HG03139 (cell line): ENCODE measurements at regions not wholly inside any gene's neighbourhood (a gene's known extent, or its start where the extent isn't known, plus 50 kb on each side); places are given as distances from the start of the nearest gene placed in this dataset.

Experiments
- ATAC-seq: cut with Tn5 transposase; IDR thresholded peaks from one replicate; pipeline ENCODE4 v1.9.1; 2021; ENCODE audit not compliant: unreplicated experiment

DNA sequence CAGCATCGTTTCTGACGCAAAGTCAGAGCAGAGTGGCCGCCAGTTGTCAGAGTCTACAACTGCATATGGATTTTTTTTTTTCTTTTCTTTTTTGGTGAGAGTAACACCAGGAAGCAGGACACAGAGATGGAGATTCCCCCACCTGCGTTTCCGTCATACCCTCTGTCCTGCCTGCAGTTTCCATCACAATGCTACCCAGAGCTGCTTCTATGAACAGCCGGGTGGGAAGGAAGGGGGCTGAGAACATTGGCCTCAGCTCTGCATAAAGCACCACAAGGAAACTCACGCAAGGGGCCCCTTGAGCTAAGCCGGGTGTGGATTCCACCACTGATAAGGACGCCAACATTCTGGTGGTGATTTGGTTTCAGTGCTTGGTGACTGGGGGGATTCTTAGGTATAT, 183.5 kb upstream of the AFDN start:
- no peak for ATAC-seq

DNA sequence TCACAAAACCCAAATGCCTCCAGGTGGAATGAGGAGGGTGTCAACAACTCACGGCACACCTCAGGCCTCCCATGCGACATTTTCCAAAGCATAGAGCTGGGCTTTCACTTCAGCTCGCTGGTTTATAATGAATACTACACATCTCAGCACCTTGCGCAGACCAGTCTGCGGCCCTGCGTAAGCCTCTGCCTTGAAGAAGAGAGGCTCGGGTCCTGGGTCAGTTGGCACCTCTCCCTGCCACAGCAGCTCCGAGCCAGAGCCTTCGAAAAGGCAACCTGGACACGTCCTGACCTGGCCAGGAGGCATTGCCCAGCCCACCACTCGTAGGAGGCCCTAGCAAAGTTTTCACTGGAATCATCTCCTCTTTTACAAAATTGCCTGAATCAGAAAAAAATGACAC, 183.0 kb upstream of the AFDN start:
- no peak for ATAC-seq

DNA sequence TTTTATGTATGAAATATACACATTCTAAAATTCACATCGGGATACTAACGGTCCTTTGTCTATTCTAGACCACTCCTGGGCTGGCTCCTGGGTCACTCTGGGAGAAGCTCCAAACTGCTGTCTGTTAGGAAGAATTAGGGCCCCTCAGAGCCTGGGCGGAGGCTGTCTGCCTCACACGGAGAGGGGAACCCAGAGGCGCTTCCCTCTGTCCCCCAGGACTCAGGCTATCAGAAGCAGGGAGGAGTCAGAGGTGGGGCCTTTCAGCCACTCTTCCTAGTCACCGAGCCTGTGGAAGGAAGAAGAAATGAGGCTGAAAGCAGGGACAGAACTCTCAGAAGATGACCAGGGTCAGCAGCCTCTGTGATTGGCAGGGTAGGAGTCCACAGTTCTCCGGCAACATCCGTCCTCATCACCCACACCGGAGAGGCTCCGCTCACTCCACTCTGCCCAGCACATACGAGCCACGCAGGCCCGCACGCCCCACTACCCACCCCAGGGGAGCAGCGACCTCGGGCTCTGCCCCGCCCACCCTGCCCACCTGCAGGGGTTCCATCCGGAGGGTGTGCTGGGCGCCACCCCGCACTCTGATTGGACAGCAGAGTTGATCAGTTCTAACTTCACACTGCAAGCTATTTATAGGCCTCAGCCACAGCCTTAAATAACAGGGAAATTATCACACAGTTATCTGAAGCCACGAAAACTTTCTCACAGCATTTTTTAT, 182.1 kb upstream of the AFDN start:
- ATAC-seq, result no peak

DNA sequence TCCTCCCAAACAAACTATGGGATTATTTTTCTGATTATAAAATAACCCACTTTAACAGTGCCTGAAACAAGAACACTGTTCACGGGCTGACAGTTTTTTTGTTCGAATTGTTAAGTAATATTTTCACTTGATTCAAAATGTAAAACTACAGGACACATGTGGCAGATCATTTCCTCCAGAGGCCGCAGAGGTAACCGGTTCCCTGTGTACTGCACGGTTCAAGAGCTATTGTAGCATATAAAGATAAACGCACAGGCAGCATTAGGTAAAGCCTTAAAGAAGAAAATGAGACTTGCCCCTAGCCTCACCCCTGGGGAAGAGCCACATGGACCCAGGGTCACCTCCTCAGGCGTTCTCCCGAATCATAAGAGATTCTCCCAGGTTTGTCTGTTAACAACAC, 181.3 kb upstream of the AFDN start:
- no peak for ATAC-seq

DNA sequence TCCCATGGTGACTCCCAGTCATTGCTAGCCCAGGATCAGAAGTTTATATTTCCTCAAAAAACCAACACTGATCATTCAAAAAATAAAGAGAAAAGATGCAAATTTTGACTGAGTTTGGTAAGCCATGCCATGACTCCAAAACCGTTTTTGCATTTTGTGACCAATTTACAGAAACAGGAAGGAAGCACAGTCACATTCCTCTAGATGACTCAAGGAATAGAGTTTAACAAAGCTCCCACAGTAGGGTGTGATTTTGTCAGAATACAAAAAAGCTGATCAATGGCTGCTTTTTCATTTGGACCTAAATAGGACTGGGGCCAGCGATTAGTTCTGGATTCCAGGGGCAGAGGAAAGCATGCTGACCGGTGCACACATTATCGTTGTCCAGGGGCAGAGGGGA, 179.4 kb upstream of the AFDN start:
- ATAC-seq, result no peak

DNA sequence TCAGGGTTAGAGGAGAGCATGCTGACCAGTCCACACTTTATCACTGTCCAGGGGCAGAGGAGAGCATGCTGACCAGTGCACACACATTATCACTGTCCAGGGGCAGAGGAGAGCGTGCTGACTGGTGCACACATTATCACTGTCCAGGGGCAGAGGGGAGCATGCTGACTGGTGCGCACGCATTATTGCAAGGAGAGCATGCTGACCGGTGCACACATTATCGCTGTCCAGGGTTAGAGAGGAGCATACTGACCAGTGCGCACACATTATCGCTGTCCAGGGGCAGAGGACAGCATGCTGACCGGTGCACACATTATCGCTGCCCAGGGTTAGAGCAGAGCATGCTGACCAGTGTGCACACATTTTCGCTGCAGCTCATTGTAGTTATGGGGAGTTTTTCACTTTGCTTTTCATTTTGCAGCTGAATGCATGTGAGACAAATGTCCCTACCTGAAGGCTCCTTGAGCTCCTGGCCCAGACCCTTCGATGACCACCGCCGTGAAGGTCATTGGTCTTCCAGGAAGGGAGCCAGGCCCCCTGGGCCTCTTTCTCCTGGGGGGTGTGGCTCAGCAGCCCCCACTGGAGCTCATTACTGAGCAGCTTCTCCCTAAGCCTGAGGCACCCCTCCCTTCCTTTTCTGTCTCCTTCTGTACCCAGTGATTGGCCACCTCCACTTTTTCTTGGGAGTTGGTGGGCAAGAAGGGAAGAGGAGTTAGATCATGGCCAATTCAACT, 178.8 kb upstream of the AFDN start:
- ATAC-seq, result no peak

DNA sequence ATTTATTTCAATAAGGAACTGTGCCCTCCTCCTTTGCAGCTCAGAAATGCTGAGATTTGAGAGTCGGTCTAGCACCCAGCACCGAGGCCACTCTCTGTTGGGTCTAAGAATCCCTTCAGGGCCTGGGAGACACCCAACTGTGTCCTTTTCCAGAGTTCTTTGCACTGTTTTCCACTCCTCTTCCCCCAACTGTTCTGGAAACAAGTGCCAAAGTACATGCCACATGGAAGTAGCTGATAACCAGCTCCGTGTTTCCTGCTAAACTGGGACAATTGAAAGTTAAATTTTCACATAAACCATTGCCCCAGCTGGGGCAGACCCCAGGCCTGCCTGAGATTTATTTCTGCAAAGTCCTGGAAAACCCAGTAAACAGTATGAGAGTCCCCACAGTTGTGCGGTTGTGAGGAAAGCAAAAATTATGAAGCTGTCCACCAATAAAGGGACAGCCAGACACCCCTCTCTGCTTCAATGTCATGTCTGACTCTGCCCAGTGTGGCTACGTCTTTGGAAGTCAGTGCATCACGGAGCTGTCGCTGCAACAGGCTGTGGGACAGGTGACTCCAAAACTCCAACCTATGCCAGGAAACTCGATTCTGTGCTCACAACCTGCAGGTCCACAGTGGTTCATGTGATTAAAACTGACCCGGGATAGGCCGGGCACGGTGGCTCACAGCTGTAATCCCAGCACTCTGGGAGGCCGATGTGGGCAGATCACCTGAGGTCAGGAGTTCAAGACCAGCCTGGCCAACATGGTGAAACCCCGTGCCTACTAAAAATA, 178.0 kb upstream of the AFDN start:
- ATAC-seq, result no peak

DNA sequence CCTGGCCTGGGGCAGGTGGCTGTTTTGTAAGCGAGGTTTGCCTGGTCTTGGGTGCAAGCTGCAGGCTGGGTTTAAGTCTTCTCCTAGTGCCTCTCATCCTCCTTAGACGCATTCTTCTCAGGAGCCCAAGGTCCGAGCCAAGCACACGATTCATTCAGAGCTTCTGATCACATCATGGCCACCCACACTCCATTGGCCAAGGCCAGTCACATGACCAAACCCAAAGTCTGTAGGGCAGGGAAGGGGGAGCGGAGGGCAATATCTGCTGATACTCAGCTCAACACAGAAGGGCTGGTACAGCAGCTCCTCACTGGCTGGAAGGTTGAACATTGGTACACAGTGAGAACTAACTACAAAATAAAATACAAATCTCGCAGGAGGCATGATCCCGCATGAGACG, 177.2 kb upstream of the AFDN start:
- no peak for ATAC-seq

DNA sequence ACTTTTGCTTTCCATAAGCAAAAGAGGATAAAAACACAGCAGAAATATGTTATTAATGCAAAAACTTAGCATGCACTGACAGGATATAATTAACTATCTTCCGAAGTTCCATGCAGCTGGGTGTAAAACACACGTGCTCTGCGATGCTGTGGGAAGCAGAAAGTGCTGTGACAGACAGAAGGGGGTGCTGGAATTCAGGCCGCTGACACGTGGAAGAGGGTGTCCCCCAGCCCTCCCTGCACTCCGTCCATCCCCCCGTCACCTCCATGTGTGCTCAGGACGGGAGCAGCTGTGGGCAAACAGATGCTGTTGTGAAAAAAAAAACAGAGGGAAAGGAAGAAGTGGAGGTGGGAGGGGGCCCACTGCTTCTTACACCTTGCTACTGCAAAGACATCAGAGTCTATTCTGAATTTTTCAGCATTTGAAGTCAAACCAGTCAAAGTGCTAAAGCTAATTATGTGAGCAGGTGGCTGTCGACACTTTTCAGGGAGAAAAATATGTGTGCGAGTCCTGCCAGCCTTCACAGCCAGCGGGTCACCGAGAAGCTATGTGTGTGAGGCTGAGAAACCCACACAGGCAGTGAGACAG, 175.9 kb upstream of the AFDN start:
- no peak for ATAC-seq

DNA sequence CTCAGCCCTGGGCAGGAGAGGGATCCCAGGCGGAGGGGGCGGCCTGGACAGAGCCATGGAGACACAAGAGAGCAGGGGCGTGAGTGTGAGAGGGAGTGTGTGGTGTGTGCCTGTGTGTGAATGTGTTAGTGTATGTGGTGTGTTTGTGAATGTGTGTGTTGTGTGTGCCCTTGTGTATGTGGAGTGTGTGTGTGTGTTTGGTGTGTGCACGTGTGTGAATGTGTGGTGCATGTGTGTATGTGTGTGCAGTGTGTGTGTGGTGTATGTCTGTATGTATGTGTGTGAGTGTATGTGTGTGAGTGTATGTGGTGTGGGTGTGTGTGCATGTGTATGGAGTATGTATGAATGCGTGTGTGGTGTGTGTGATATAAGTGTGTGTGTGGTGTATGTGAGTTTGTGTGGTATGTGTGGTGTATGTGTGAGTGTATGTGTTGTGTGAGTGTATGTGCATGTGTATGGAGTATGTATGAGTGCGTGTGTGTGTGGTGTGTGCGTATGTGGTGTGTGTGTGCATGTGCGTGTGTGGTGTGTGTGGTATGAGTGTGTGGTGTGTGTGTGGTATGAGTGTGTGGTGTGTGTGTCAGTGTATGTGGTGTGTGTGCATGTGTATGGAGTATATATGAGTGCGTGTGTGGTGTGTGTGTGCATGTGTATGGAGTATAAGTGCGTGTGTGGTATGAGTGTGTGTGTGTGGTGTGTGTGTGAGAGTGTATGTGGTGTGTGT, 175.2 kb upstream of the AFDN start:
- ATAC-seq, result no peak

DNA sequence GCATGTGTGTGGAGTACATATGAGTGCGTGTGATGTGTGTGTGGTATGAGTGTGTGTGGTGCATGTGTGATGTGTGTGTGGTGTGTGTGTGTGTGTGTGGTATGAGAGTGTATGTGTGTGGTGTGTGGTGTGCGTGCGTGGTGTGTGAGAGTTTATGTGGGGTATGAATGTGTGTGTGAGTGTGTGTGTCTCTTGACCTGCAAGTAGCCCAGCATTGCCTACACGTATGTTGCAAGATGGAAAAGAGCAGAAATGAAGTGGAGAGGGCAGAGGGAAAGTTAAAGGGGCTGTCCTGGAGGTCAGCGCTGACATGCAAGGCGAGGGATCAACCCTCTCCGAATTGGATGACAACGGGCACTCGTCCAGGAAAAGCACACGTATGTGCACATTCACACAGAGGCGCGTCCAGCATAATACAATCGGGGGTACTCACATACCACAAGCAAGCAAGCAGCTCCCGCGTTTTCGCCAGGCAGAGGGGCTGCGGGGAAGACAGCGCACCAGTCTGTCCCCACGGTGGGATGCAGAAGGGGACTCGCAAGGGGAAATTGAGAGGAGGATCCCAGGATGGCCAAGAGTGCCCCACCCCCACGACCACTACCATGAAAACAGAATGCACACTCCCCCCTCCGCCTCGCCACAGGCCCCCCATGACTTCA, 174.5 kb upstream of the AFDN start:
- no peak for ATAC-seq

DNA sequence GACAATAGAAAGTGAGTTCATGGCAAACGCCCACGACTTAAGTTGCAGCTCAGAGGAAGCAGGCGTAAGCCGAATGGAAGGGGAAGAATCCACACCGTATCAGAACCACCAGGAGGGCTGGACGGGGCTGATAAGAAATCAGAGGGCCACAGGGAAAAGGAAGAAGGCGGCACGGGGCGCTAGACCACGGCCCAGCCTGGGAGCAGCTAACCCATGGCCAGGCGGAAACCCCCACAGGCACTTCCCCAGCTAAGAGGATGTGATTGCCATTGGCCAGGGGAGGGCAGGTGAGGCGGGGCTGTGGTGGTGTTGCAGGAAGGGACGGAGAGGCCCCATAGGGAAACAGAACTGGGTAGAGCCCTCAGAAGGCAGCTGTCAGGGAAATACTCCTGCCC, 174.0 kb upstream of the AFDN start:
- ATAC-seq, result no peak

DNA sequence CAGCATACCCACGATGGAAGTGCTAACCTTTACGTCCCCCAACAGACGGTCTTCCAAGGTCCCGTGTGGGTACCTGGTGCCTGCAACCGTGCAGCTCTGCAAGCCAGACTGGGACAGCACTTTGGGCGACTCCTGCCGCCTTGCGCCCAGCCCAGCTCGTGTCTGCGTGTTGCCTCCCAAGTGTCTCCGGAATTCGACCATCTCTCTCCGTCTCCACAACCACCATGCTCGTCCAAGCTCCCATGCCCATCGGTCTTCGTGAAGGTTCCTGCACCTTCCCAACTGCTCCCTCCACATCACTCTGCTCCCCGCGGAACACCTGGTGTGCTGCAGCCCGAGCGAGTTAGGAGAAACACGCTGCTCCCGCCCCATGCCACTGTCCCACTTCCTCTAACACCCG, 173.2 kb upstream of the AFDN start:
- ATAC-seq, result no peak

DNA sequence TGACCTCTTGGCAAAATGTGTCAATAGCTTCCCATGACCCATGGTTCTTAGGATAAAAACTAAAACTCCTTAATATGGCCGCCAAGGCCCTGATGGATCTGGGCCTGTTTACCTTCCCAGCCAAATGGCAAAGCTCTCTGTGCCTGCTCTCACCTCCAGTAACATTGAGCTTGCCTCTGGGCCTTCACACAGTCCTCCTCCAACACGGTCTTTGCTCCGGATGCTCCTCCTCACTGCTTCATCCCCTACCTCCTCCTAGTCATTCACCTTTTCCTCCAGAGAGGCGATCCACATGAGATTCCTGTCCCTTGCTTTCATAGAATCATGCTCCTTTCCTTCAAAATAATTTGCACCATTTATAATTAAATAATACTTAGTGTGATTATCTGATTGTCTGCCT, 172.3 kb upstream of the AFDN start:
- no peak for ATAC-seq

DNA sequence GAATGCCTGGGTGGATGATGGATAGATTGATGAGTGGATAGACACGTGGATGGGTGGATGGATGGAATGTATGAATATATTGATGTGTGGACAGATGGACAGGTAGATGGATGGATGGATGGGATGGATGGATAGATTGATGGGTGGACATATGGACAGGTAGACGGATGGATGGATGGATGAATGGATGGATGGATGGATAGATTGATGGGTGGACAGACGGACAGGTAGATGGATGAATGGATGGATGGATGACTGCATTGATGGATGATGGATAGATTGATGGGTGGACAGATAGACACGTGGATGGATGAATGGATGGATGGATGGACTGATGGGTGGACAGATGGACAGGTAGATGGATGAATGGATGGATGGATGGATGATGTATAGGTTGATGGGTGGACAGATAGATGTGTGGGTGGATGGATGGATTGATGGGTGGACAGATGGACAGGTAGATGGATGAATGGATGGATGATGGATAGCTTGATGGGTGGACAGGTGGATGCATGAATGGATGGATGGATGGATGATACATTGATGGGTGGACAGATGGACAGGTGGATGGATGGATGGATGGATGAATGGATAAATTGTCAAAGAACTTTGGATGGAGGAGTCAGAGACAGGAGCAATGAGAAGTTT, 171.4 kb upstream of the AFDN start:
- no peak for ATAC-seq

DNA sequence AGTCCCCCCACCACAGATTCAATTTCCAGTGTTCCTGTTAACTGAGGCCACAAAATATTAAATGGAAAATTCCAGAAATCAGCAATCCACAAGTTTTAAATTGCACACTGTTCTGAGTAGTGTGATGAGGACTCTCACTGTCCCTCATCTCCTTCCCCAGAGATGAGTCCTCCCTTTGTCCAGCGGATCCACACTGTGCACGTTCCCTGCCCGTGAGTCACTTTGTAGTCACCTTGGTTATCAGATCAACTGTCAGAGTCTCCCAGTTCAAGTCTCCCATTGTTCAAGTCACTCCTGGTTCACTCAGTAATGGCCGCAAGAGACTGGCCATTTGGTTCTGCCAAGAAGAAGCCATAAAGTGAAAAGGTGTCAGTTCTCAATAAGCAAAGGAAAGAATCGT, 168.6 kb upstream of the AFDN start:
- no peak for ATAC-seq

DNA sequence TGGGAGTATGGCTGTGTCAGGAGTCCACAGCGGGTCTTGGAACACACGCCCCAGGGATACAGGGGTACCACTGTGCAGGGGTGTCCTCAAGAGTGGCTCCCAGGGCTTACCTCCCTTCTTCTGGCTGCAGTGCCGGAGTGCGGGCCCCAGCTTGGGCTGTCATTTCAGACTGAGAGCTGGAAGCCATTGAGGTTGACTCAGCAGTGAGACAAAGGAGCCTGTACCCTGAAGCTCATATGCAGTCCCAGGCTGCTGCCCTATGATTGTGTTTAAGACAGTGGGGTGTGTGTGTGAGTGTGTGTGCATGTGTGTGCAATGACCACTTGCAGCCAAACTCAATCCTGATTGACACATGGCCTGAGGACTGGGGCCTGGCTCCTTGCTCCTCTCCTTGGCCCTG, 167.7 kb upstream of the AFDN start:
- ATAC-seq, result no peak

DNA sequence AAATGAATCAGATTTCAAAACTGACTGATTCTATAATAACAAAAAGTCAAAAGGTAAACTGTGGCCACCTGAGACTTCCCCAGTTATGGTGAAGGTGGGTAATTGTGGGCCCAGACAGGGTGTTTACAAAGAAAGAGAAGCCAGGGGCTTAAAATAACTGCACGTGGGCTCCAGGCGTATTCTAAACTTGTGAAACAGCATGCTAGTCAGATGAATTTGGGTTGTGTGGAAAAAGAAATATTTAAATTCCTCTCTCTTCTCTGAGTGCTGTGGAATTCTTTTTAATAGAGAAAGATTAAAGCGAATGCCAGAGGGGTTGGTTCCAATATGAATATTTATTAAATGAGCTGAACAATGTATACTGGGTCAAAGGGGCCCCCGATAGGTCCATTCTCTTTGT, 166.3 kb upstream of the AFDN start:
- no peak for ATAC-seq

DNA sequence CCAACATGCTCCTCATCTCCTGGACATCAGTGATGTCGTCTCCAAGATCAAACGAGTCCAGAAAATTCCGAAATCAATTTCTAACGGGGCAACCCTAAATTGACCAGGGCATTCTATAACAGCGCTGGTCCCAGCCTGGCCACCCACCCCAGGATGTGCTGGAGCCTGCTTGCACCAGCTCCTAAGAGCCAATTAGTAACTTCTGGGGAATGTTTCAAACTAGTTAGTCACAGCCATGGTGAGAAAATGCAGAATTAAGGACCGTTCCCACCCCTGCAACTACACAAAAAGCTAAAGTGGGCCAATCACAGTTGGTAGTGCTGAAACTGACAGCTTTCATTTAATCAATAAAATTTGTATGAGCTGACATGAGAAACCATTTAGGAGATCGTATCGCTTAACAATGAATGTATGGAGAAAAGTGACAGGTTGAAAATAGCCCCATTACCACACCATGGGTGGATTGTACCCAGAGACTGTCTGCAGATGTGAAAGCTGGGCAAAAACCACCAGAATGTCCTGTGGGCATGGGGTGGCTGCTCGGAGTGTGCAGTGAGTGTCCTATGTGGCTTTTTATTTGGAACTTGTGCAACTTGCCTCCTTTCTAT, 165.7 kb upstream of the AFDN start:
- ATAC-seq, result no peak
